IPS DF 6.9 (cell line): ENCODE measurements at regions not wholly inside any gene's neighbourhood (a gene's known extent, or its start where the extent isn't known, plus 50 kb on each side); places are given as distances from the start of the nearest gene placed in this dataset.

Experiments used
- DNase-seq: peaks from one replicate; pipeline ENCODE4 v3.0.0-alpha.2; 2013; ENCODE audit warnings: low read depth, low spot score
- H3K27ac ChIP-seq: one replicate; pipeline ENCODE4 v1.5.1; 2013; ENCODE audit warnings: low read length, control low read depth
- H3K27me3 ChIP-seq: 2 replicates; pipeline ENCODE4 v1.6.1; 2013; ENCODE audit warnings: mild to moderate bottlenecking, low read length; ENCODE audit not compliant: control insufficient read depth, insufficient read depth
- H3K36me3 ChIP-seq: 2 replicates; pipeline ENCODE4 v1.6.1; 2013; ENCODE audit warnings: low read length; ENCODE audit not compliant: control insufficient read depth, insufficient read depth
- H3K4me1 ChIP-seq: 2 replicates; pipeline ENCODE4 v1.6.1; 2013; ENCODE audit warnings: low read length; ENCODE audit not compliant: control insufficient read depth, insufficient read depth
- H3K4me3 ChIP-seq: 2 replicates; pipeline ENCODE4 v1.5.1; 2013; ENCODE audit warnings: mild to moderate bottlenecking, low read length
- H3K9me3 ChIP-seq: 2 replicates; pipeline ENCODE4 v1.6.1; 2013; ENCODE audit warnings: low read length, inconsistent platforms; ENCODE audit not compliant: control insufficient read depth, insufficient read depth
- WGBS: extraction: QIAGEN DNeasy Blood & Tissue Kit; methylation state at CpG from one replicate; pipeline ENCODE4 v1.1.7; 2013; ENCODE audit warnings: mixed read lengths, missing lambda C conversion rate; ENCODE audit not compliant: insufficient read length, insufficient coverage; 5-methylcytosine and 5-hydroxymethylcytosine counted together

GRCh38 chr11:91880660-91881059 is 344.0 kb upstream of the FAT3 start:
- no CpG with 5 or more reads among the region's 1 CpG for WGBS
- no peak for DNase-seq
- no peaks in the 10 kb centered on the region for H3K4me1 ChIP-seq
- H3K27me3 ChIP-seq = no peaks in the 10 kb centered on the region
- H3K27ac ChIP-seq = no peak overlapping the region
- H3K36me3 ChIP-seq = no peaks in the 10 kb centered on the region
- H3K4me3 ChIP-seq = no peak overlapping the region
- H3K9me3 ChIP-seq = no peaks in the 10 kb centered on the region

DNA sequence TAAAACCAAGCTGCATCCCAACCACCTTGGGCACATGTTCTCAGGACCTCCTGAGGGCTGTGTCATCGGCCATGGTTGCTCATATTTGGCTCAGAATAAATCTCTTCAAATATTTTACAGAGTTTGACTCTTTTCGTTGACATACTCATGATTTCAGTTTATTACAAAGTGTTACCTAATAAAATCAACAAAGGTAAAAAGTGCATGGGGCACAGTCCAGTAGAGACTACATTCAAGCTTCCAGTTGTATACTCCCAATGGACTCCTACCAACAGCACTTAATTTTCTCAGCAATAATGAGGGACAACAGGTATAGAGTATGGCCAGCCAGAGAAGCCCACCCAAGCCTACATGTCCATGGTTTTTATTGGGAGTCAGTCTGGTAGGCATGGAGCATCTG is 347.9 kb upstream of the FAT3 start:
- no CpG with 5 or more reads among the region's 2 CpGs for WGBS

GRCh38 chr11:91872243-91872642 is 352.4 kb upstream of the FAT3 start:
- WGBS = no CpG with 5 or more reads among the region's 5 CpGs
- H3K27ac ChIP-seq = no peak overlapping the region
- no peaks in the 10 kb centered on the region for H3K36me3 ChIP-seq
- no peaks in the 10 kb centered on the region for H3K9me3 ChIP-seq
- H3K27me3 ChIP-seq = no peaks in the 10 kb centered on the region
- no peak overlapping the region for H3K4me3 ChIP-seq
- DNase-seq = no peak
- H3K4me1 ChIP-seq = 0 out of 2 replicates have a peak, but pooled peaks cover 2% of the 10 kb centered on the region

More for the DNA sequence above, 347.9 kb upstream of the FAT3 start:
- Histone ChIP-seq H3K9me3 (no peaks in the 10 kb centered on the region), H3K4me3 (no peak overlapping the region), H3K27ac (no peak overlapping the region), H3K4me1 (no peaks in the 10 kb centered on the region), H3K27me3 (no peaks in the 10 kb centered on the region), H3K36me3 (no peaks in the 10 kb centered on the region)
- DNase-seq = no peak

GRCh38 chr11:91871791-91872190 is 352.8 kb upstream of the FAT3 start:
- Histone ChIP-seq H3K36me3 (no peaks in the 10 kb centered on the region), H3K9me3 (no peaks in the 10 kb centered on the region), H3K4me3 (no peak overlapping the region), H3K27ac (no peak overlapping the region), H3K4me1 (0 out of 2 replicates have a peak, but pooled peaks cover 2% of the 10 kb centered on the region), H3K27me3 (no peaks in the 10 kb centered on the region)
- DNase-seq = no peak
- WGBS = no CpG with 5 or more reads among the region's 1 CpG

DNA sequence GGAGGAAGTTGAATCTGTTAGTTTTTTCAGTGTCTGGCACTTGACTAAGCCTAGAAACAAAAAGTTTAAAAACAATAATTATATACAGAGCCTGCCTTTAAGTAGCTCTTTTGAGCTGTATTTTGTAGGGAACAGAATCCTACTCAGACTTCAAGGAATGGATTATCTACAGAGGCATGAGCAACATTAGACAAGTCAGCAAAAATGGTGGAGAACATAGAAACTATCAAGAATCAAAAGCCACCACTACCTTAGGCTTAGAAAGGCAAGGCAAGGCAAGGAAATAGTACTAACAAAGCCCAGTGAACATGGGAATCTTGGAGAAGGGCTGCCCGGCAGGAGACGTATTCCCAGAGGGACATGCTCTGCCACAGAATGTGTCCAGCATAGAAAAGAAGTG is 353.6 kb upstream of the FAT3 start:
- DNase-seq = no peak
- Histone ChIP-seq H3K27me3 (no peaks in the 10 kb centered on the region), H3K9me3 (no peaks in the 10 kb centered on the region), H3K36me3 (no peaks in the 10 kb centered on the region), H3K4me3 (no peak overlapping the region), H3K27ac (no peak overlapping the region), H3K4me1 (0 out of 2 replicates have a peak, but pooled peaks cover 2% of the 10 kb centered on the region)
- WGBS = no CpG with 5 or more reads among the region's 2 CpGs

- Histone ChIP-seq H3K27me3 (no peaks in the 10 kb centered on the region), H3K36me3 (no peaks in the 10 kb centered on the region), H3K9me3 (no peaks in the 10 kb centered on the region), H3K27ac (no peak overlapping the region), H3K4me1 (0 out of 2 replicates have a peak, but pooled peaks cover 2% of the 10 kb centered on the region), H3K4me3 (no peak overlapping the region)
- no peak for DNase-seq
- no CpG with 5 or more reads among the region's 2 CpGs for WGBS
Measured at GRCh38 chr11:91869686-91870085, 354.9 kb upstream of the FAT3 start.

DNA sequence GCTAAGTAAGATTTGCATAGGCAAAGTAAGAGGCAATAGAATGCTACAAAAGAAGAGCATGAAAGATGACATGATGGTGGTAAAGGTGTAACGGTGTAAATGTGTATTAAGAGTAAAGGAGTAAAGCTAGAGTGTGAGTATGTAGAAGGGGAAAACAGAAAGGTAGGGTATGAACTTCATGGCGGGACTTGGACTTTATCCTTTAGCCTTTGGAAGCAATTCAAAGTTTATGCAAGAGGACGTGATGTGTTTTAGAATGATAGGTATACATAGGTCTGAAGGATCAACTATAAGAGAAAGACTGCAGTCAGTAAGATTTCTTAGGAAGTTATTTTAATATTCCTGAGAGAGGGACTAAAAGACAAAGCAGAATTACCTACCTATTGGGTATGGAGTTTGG is 358.0 kb upstream of the FAT3 start:
- Histone ChIP-seq H3K9me3 (no peaks in the 10 kb centered on the region), H3K4me1 (0 out of 2 replicates have a peak, but pooled peaks cover 2% of the 10 kb centered on the region), H3K36me3 (no peaks in the 10 kb centered on the region), H3K4me3 (no peak overlapping the region), H3K27me3 (no peaks in the 10 kb centered on the region), H3K27ac (no peak overlapping the region)
- WGBS = 81% methylated on average over 1 of the region's 3 CpGs
- no peak for DNase-seq

- Histone ChIP-seq H3K27ac (no peak overlapping the region), H3K4me3 (no peak overlapping the region), H3K9me3 (no peaks in the 10 kb centered on the region), H3K36me3 (no peaks in the 10 kb centered on the region), H3K27me3 (no peaks in the 10 kb centered on the region), H3K4me1 (no peaks in the 10 kb centered on the region)
- DNase-seq = no peak
- no CpG with 5 or more reads among the region's 3 CpGs for WGBS
Measured at GRCh38 chr11:91860661-91861060, 364.0 kb upstream of the FAT3 start.

- no CpG with 5 or more reads among the region's 1 CpG for WGBS
- no peak overlapping the region for H3K4me3 ChIP-seq
- no peaks in the 10 kb centered on the region for H3K9me3 ChIP-seq
- H3K4me1 ChIP-seq = no peaks in the 10 kb centered on the region
- no peak overlapping the region for H3K27ac ChIP-seq
- H3K36me3 ChIP-seq = no peaks in the 10 kb centered on the region
- no peaks in the 10 kb centered on the region for H3K27me3 ChIP-seq
- DNase-seq = no peak
Measured at GRCh38 chr11:91859666-91860065, 365.0 kb upstream of the FAT3 start.

- no peaks in the 10 kb centered on the region for H3K9me3 ChIP-seq
- H3K27me3 ChIP-seq = no peaks in the 10 kb centered on the region
- WGBS = no CpG with 5 or more reads among the region's 1 CpG
- H3K4me3 ChIP-seq = no peak overlapping the region
- no peaks in the 10 kb centered on the region for H3K36me3 ChIP-seq
- no peaks in the 10 kb centered on the region for H3K4me1 ChIP-seq
- DNase-seq = no peak
- H3K27ac ChIP-seq = no peak overlapping the region
Measured at GRCh38 chr11:91857179-91857578, 367.4 kb upstream of the FAT3 start.

DNA sequence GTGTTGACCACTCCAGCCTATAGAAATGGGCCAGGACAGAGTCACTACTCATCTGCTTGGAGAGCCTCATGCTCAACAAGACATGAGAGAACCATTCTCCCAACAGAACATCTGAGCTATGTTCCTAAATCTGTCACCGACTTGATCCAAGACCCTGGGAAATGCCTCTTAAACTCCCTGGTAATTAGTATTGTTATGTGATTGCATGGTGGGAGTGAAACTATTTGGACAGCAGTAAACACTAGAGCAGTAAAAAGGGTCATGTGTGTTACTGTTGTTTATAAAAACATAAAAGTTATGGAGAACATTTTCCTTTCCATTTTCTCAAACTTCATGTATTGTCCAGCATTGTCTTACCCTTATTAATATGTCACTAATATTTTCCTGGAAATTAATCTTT is 369.8 kb upstream of the FAT3 start:
- Histone ChIP-seq H3K4me3 (no peak overlapping the region), H3K4me1 (no peaks in the 10 kb centered on the region), H3K27me3 (no peaks in the 10 kb centered on the region), H3K9me3 (no peaks in the 10 kb centered on the region), H3K36me3 (no peaks in the 10 kb centered on the region), H3K27ac (no peak overlapping the region)
- WGBS = no CpG with 5 or more reads among the region's 1 CpG
- DNase-seq = no peak
